K562 (cell line): ENCODE measurements at regions not wholly inside any gene's neighbourhood (a gene's known extent, or its start where the extent isn't known, plus 50 kb on each side); places are given as distances from the start of the nearest gene placed in this dataset.

Experiments
- ATAC-seq: fragments of 200-7000 bp; cut with Tn5 transposase; 3 replicates; pipeline ENCODE4 v1.9.1; 2020; ENCODE audit warnings: moderate library complexity
- BruUV-seq: library from RNA; stranded (reverse); fragments of 400-500 nt; replicated peaks from 2 replicates; lab custom pipeline; 2021; lab: Mats Ljungman, UMichigan
- CTCF ChIA-PET: fragments of 300-600 bp; formaldehyde crosslinking; extraction: SDS; loops from one replicate; lab custom pipeline; 2021; ENCODE audit warnings: low intra/inter-chr PET ratio; lab: Yijun Ruan, JAX
- POLR2A ChIA-PET: fragments of 300-600, 350-650 bp; sonication (Branson Sonifier 250); formaldehyde crosslinking; extraction: SDS; loops from one replicate; lab custom pipeline; 2021; ENCODE audit warnings: antibody characterized with exemption, inconsistent platforms; lab: Yijun Ruan, JAX
- DNase-seq, 4 experiments: peaks; one replicate each; pipeline versions ENCODE4 v3.0.0 to v3.0.0-alpha.2; 2011 to 2018; ENCODE audit warnings: low spot score in 3 of 4, mixed read lengths in 3 of 4; ENCODE audit errors: extremely low read depth in 1 of 4
- FAIRE-seq: peaks from 2 replicates; lab custom pipeline; 2011; peaks lifted over from hg19 to GRCh38; lab: Jason Lieb, UNC
- H2AFZ ChIP-seq: 2 replicates; pipeline ENCODE4 v1.6.0; 2011; ENCODE audit warnings: low read depth, low read length, control low read depth, inconsistent platforms
- H3K27ac ChIP-seq: fragments of 200-600 bp; 3 replicates; pipeline ENCODE4 v1.8.0; 2011; ENCODE audit warnings: low read depth, mild to moderate bottlenecking, control low read depth, inconsistent platforms, low read length, moderate library complexity, mixed read lengths; ENCODE audit errors: extremely low read depth
- H3K27me3 ChIP-seq, 2 experiments: fragments of 300-600 bp in 1 of 2; 2 replicates in 1 of 2; 3 replicates in 1 of 2; pipeline versions ENCODE4 v1.6.0 to v1.8.0; 2011; ENCODE audit warnings: inconsistent platforms in 2 of 2, low read length in 2 of 2, mild to moderate bottlenecking in 1 of 2, mixed read lengths in 1 of 2, moderate library complexity in 1 of 2; ENCODE audit not compliant: control insufficient read depth in 2 of 2, insufficient read depth in 2 of 2
- H3K36me3 ChIP-seq: fragments of 300-600 bp; 3 replicates; pipeline ENCODE4 v1.8.0; 2011; ENCODE audit warnings: mild to moderate bottlenecking, low read length, inconsistent platforms; ENCODE audit not compliant: control insufficient read depth, insufficient read depth
- H3K4me1 ChIP-seq, 2 experiments: fragments of 200-600 bp in 1 of 2; replicated peaks in 1 of 2; 2 replicates in 1 of 2; 3 replicates in 1 of 2; pipeline versions ENCODE4 v1.5.1 to v1.8.0; 2011; ENCODE audit warnings: inconsistent platforms in 2 of 2, low read length in 2 of 2, mild to moderate bottlenecking in 1 of 2, mixed read lengths in 1 of 2, moderate library complexity in 1 of 2; ENCODE audit not compliant: control insufficient read depth in 2 of 2, insufficient read depth in 2 of 2
- H3K4me2 ChIP-seq: 2 replicates; pipeline ENCODE4 v1.6.1; 2011; ENCODE audit warnings: low read length, control low read depth, inconsistent platforms, mixed read lengths; ENCODE audit not compliant: insufficient read depth
- H3K4me3 ChIP-seq: fragments of 200-600 bp; sonication (generic), shearing (Covaris generic); 2 replicates; pipeline ENCODE4 v1.5.1; 2016; ENCODE audit warnings: control low read depth, inconsistent platforms
- H3K79me2 ChIP-seq: fragments of 200-600 bp; 3 replicates; pipeline ENCODE4 v1.8.0; 2011; ENCODE audit warnings: low read length, inconsistent platforms; ENCODE audit not compliant: control insufficient read depth, insufficient read depth
- H3K9ac ChIP-seq, 2 experiments: 2 replicates each; pipeline versions ENCODE4 v1.6.0 to v1.6.1; 2011; ENCODE audit warnings: low read depth in 2 of 2, low read length in 2 of 2, control low read depth in 1 of 2, inconsistent platforms in 1 of 2, mild to moderate bottlenecking in 1 of 2, mixed read lengths in 1 of 2; ENCODE audit not compliant: insufficient read depth in 1 of 2
- H3K9me1 ChIP-seq: one replicate; pipeline ENCODE4 v1.6.0; 2011; ENCODE audit warnings: inconsistent platforms, mild to moderate bottlenecking, low read length, moderate library complexity; ENCODE audit not compliant: control insufficient read depth, insufficient read depth
- H3K9me3 ChIP-seq: replicated peaks from 2 replicates; pipeline ENCODE4 v1.5.1; 2011; ENCODE audit warnings: low read depth, low read length, inconsistent platforms; ENCODE audit not compliant: control insufficient read depth, insufficient read depth
- H4K20me1 ChIP-seq: replicated peaks from 2 replicates; pipeline ENCODE4 v1.6.1; 2011; ENCODE audit warnings: low read length, inconsistent platforms, mixed read lengths; ENCODE audit not compliant: control insufficient read depth, insufficient read depth
- BRD9 ChIP-seq: fragments of 450-650 bp; IDR thresholded peaks from 2 replicates; pipeline ENCODE4 v1.6.1; 2018; ENCODE audit warnings: low read depth; ENCODE audit not compliant: partially characterized antibody
- CREM ChIP-seq: IDR thresholded peaks from 2 replicates; pipeline ENCODE4 v1.6.1; 2014; ENCODE audit warnings: antibody characterized with exemption, low read depth
- EZH2 ChIP-seq: IDR thresholded peaks from 2 replicates; pipeline ENCODE4 v1.6.1; 2012; ENCODE audit warnings: low read depth, mild to moderate bottlenecking, inconsistent platforms, low read length, borderline replicate concordance
- FOXJ2 ChIP-seq: fragments of 200-800 bp; sonication (Bioruptor generic); IDR thresholded peaks from 2 replicates; pipeline ENCODE4 v1.6.1; 2016; ENCODE audit warnings: missing genetic modification characterization, missing compliant biosample characterization
- L3MBTL2 ChIP-seq: fragments of 450-650 bp; IDR thresholded peaks from 2 replicates; pipeline ENCODE4 v1.6.1; 2016; ENCODE audit warnings: mild to moderate bottlenecking, moderate library complexity
- MYNN ChIP-seq, 2 experiments: sonication (generic); formaldehyde crosslinking in 1 of 2; IDR thresholded peaks; 2 replicates each; pipeline versions ENCODE4 v1.5.0 to v1.6.1; 2016 to 2020; ENCODE audit warnings: antibody characterized with exemption in 1 of 2, missing genetic modification reagents in 1 of 2
- PTBP1 ChIP-seq: fragments of 200-400 bp; formaldehyde crosslinking; IDR thresholded peaks from 2 replicates; pipeline ENCODE4 v1.6.1; 2017; ENCODE audit warnings: low read depth, low read length
- SAP30 ChIP-seq: fragments of 200-600 bp; sonication (generic); IDR thresholded peaks from 2 replicates; pipeline ENCODE4 v1.6.1; 2012; ENCODE audit warnings: borderline replicate concordance, low read depth, mild to moderate bottlenecking, moderate library complexity, low read length, control low read depth, inconsistent platforms; ENCODE audit not compliant: insufficient read depth, poor library complexity, severe bottlenecking
- SIX5 ChIP-seq, 2 experiments: IDR thresholded peaks; 2 replicates each; pipeline ENCODE4 v1.6.1; 2011; ENCODE audit warnings: low read length in 2 of 2, borderline replicate concordance in 1 of 2, low read depth in 1 of 2, mild to moderate bottlenecking in 1 of 2, moderate library complexity in 1 of 2; ENCODE audit not compliant: insufficient read depth in 1 of 2
- SMARCA5 ChIP-seq: fragments of 450-650 bp; IDR thresholded peaks from 2 replicates; pipeline ENCODE4 v1.6.1; 2016
- SRF ChIP-seq, 2 experiments: fragments of 250-450, 450-650 bp in 1 of 2; sonication (Bioruptor Pico) in 1 of 2; sonication (generic) in 1 of 2; formaldehyde crosslinking; IDR thresholded peaks; 2 replicates each; pipeline versions ENCODE4 v1.5.0 to v1.5.1; 2020 to 2022; ENCODE audit warnings: mild to moderate bottlenecking in 1 of 2, missing genetic modification reagents in 1 of 2
- TBL1XR1 ChIP-seq, 2 experiments: IDR thresholded peaks; 2 replicates each; pipeline ENCODE4 v1.6.1; 2012; ENCODE audit warnings: improper control_type of control experiment in 2 of 2, low read length in 2 of 2, mild to moderate bottlenecking in 1 of 2
- TEAD4 ChIP-seq, 2 experiments: sonication (generic) in 1 of 2; formaldehyde crosslinking in 1 of 2; IDR thresholded peaks; 2 replicates each; pipeline versions ENCODE4 v1.6.1 to v1.8.0; 2012 to 2022; ENCODE audit warnings: borderline replicate concordance in 1 of 2, inconsistent platforms in 1 of 2, low read length in 1 of 2, mild to moderate bottlenecking in 1 of 2, missing genetic modification reagents in 1 of 2
- XRCC5 ChIP-seq: fragments of 200-400 bp; formaldehyde crosslinking; IDR thresholded peaks from 2 replicates; pipeline ENCODE4 v1.6.1; 2017; ENCODE audit warnings: low read depth, mild to moderate bottlenecking, low read length
- ZNF253 ChIP-seq: fragments of 250-450 bp; sonication (Bioruptor Pico); conservative IDR thresholded peaks from 2 replicates; pipeline ENCODE4 v1.6.1; 2021; ENCODE audit warnings: mild to moderate bottlenecking
- WGBS: fragments of 100-300 bp; shearing (Covaris generic); methylation state at CpG from one replicate; pipeline ENCODE4 v1.1.6; 2016; ENCODE audit warnings: low coverage, mixed read lengths; ENCODE audit not compliant: insufficient coverage; ENCODE audit errors: missing lambda C conversion rate; 5-methylcytosine and 5-hydroxymethylcytosine counted together
- in situ Hi-C: fragments of 300-500 bp; cut with MboI; formaldehyde crosslinking; loops from 4 replicates; pipeline ENCODE4 v1.15.0; 2018; ENCODE audit warnings: inconsistent platforms, mixed read lengths
- intact Hi-C: fragments of 100-400 bp; cut with micrococcal nuclease; formaldehyde crosslinking; loops from 2 replicates; pipeline ENCODE4 v1.14.2; 2022
- TF ChIP-seq, protein P1 (sequence below): fragments of 450-650 bp; formaldehyde crosslinking; IDR thresholded peaks from 2 replicates; pipeline ENCODE4 v1.4.0; 2020; ENCODE audit warnings: mild to moderate bottlenecking, moderate library complexity
- TF ChIP-seq, protein P2 (sequence below): fragments of 450-650 bp; IDR thresholded peaks from 2 replicates; pipeline ENCODE4 v1.6.1; 2016; ENCODE audit warnings: borderline replicate concordance

DNA sequence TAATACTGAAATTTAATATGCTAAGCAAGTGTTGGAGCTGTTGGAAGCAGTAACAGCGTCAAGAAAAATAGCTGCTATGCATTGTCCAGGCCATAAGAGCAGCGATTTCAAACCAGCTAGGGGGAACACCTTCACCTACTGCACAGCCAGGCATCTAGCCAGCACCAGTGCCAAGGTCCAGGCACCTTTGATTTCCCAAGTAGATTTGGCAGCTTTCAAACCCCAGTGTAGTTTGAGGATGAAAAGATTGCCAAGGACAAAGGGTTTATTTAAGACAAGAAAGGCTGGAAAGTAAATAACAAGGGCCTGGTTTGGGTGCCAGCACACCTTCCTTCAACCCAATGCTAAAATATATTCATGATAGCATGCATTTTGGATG lies 65.4 kb upstream of the ZNF92 start (continued):
- TF ChIP-seq SAP30 (no peak), SIX5 (IDR thresholded peaks at IDR 0.05; ENCODE audit: borderline replicate concordance in 1 of 2, insufficient read depth in 1 of 2, low read depth in 1 of 2, low read length in 2 of 2) (no peak), PTBP1 (no peak), SMARCA5 (no peak)

DNA sequence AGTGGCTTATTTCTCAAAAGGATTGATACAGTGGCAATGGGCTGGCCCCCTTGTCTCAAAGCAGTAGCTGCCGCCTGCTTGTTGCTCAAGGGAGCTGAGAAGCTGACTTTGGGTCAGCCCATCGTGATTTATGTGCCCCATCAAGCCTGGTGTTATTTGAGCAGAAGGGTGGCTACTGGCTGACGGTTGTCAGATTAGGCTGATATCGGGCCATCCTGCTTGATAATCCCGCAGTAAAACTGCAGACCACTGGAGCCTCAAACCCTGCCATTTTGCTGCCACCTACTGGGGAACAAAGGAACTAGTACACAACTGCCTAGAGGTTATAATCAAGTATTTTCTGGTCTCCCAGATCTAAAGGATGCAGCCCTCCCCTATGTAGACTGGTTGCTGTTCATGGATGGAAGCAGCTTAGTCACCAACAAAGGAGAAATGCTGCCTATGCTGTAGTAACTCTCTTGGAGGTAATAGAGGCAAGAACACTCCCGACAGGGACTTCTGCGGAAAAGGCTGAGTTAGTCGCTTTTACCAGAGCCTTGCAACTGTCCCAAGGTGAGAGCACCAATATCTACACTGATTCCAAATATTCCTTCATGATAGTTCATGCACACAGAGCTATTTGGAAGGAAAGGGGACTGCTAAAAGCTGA lies 65.9 kb upstream of the ZNF92 start:
- ATAC-seq (peak; percentile 96), FAIRE-seq (peak; percentile 92), DNase-seq (peak; percentile 70 to 82 (median 74))
- Histone ChIP-seq H3K9me1 (no peaks in the 10 kb centered on the region), H3K4me3 (no peak overlapping the region), H3K4me2 (no peak overlapping the region), H3K4me1 (peaks cover 0 to 2% of the 10 kb centered on the region in 2 experiments; a peak in 1 of 5 replicates), H3K79me2 (no peaks in the 10 kb centered on the region), H3K36me3 (no peaks in the 10 kb centered on the region), H3K27ac (no peak overlapping the region), H2AFZ (no peak overlapping the region), H3K9ac (no peak overlapping the region), H3K27me3 (no peaks in the 10 kb centered on the region), H4K20me1 (no peaks in the 10 kb centered on the region), H3K9me3 (no peaks in the 10 kb centered on the region)
- POLR2A ChIA-PET = interaction anchor here (0.5 kb wide), 1 partner anchor 383 kb away, joined by 3 read pairs; no protein-coding TSS in a partner anchor
- 33% methylated on average over 8 of the region's 8 CpGs for WGBS
- CTCF ChIA-PET = interaction anchor here (0.6 to 2.1 kb wide), 3 partner anchors 9 to 357 kb away, joined by 3 to 10 read pairs (median 4); no protein-coding TSS in a partner anchor
- in situ Hi-C loops (loop anchor here (5.0 to 25.0 kb wide), 2 partner anchors 85 to 670 kb away; no protein-coding TSS in a partner anchor), intact Hi-C loops (loop anchor here (1.0 to 10.0 kb wide), 4 partner anchors 91 to 683 kb away; no protein-coding TSS in a partner anchor)
- BruUV-seq = no TSS peak
- TF ChIP-seq EZH2 (no peak), TBL1XR1 (IDR thresholded peaks at IDR 0.05; ENCODE audit: low read length in 2 of 2) (no peak), TEAD4 (IDR thresholded peaks at IDR 0.05; ENCODE audit: low read length) (peak; percentile 59), TEAD4 (CRISPR knock-in tag; IDR thresholded peaks at IDR 0.05; ENCODE audit: borderline replicate concordance) (no peak), SRF (CRISPR knock-in tag; IDR thresholded peaks at IDR 0.05) (no peak), BRD9 (no peak), L3MBTL2 (peak; percentile 35; the same call in 1 of the 2 replicates), XRCC5 (peak; percentile 77), FOXJ2 (no peak; the same call in 1 of the 2 replicates), MYNN (IDR thresholded peaks at IDR 0.05) (no peak), MYNN (CRISPR knock-in tag; IDR thresholded peaks at IDR 0.05) (no peak), CREM (0 out of 2 replicates have a peak, but pooled peaks have one; percentile 16), ZNF253 (no peak)
- TF ChIP-seq, protein P1, sequence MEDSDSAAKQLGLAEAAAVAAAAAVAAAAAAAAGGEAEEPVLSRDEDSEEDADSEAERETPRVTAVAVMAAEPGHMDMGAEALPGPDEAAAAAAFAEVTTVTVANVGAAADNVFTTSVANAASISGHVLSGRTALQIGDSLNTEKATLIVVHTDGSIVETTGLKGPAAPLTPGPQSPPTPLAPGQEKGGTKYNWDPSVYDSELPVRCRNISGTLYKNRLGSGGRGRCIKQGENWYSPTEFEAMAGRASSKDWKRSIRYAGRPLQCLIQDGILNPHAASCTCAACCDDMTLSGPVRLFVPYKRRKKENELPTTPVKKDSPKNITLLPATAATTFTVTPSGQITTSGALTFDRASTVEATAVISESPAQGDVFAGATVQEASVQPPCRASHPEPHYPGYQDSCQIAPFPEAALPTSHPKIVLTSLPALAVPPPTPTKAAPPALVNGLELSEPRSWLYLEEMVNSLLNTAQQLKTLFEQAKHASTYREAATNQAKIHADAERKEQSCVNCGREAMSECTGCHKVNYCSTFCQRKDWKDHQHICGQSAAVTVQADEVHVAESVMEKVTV (CRISPR knock-in tag) = peak; percentile 84
- TF ChIP-seq, protein P2, sequence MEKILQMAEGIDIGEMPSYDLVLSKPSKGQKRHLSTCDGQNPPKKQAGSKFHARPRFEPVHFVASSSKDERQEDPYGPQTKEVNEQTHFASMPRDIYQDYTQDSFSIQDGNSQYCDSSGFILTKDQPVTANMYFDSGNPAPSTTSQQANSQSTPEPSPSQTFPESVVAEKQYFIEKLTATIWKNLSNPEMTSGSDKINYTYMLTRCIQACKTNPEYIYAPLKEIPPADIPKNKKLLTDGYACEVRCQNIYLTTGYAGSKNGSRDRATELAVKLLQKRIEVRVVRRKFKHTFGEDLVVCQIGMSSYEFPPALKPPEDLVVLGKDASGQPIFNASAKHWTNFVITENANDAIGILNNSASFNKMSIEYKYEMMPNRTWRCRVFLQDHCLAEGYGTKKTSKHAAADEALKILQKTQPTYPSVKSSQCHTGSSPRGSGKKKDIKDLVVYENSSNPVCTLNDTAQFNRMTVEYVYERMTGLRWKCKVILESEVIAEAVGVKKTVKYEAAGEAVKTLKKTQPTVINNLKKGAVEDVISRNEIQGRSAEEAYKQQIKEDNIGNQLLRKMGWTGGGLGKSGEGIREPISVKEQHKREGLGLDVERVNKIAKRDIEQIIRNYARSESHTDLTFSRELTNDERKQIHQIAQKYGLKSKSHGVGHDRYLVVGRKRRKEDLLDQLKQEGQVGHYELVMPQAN = no peak
